Adrenal gland (tissue), 9 donors: ENCODE measurements at regions not wholly inside any gene's neighbourhood (a gene's known extent, or its start where the extent isn't known, plus 50 kb on each side); places are given as distances from the start of the nearest gene placed in this dataset.
"Not testable (repeated sequence)": the region's sequence is repeated elsewhere in the genome, so short reads cannot be mapped to it uniquely, and the experiment has no call there.

Experiments used
- DNase-seq, 7 donors: peaks; one replicate each; pipeline ENCODE4 v3.0.0-alpha.2; 2019 to 2020
- H3K27ac ChIP-seq, 5 donors: fragments of 200-600 bp; sonication (generic) in 4 of 5; 1 replicate in 3 of 5; 2 replicates in 2 of 5; pipeline versions ENCODE4 v1.5.1 to v1.8.0; 2016 to 2020; ENCODE audit warnings: mild to moderate bottlenecking in 1 of 5
- H3K27me3 ChIP-seq: fragments of 200-600 bp; 2 replicates; pipeline ENCODE4 v1.8.0; 2021
- H3K36me3 ChIP-seq, 2 donors: fragments of 200-600 bp; replicated peaks in 1 of 2; 1 replicate in 1 of 2; 2 replicates in 1 of 2; pipeline versions ENCODE4 v1.5.1 to v1.8.0; 2018 to 2022
- H3K4me1 ChIP-seq, 2 donors: fragments of 200-600 bp; replicated peaks in 1 of 2; 1 replicate in 1 of 2; 2 replicates in 1 of 2; pipeline versions ENCODE4 v1.5.1 to v1.8.0; 2018 to 2021
- H3K4me3 ChIP-seq, 4 donors: fragments of 200-600 bp; sonication (generic) in 3 of 4; one replicate each; pipeline ENCODE4 v1.5.1; 2016 to 2018
- H3K9me3 ChIP-seq, 3 donors: fragments of 200-600 bp; sonication (generic) in 1 of 3; replicated peaks in 1 of 3; 1 replicate in 2 of 3; 2 replicates in 1 of 3; pipeline versions ENCODE4 v1.5.1 to v1.8.0; 2016 to 2021
- CTCF ChIP-seq, 6 experiments: fragments of 450-650 bp in 4 of 6; fragments of 200-600 bp in 2 of 6; sonication (generic) in 1 of 6; IDR thresholded peaks; 1 replicate in 5 of 6; 2 replicates in 1 of 6; pipeline versions ENCODE4 v1.5.1 to v1.8.0; 2016 to 2021; ENCODE audit warnings: antibody characterized with exemption in 6 of 6, mild to moderate bottlenecking in 2 of 6, moderate library complexity in 1 of 6
- POLR2A ChIP-seq, 2 donors: fragments of 450-650 bp; IDR thresholded peaks; one replicate each; pipeline ENCODE4 v1.6.1; 2017; ENCODE audit warnings: antibody characterized with exemption in 2 of 2, mild to moderate bottlenecking in 2 of 2, moderate library complexity in 1 of 2
- WGBS, 4 donors: extraction: QIAGEN DNeasy Blood & Tissue Kit in 2 of 4; methylation state at CpG; one replicate each; pipeline versions ENCODE4 v1.1.5 to v1.1.7; 2013 to 2017; 5-methylcytosine and 5-hydroxymethylcytosine counted together
- intact Hi-C, 2 donors: fragments of 100-400 bp; cut with DNase I; formaldehyde crosslinking; loops; one replicate each; pipeline versions ENCODE4 v1.14.1 to v1.15.0; 2022 to 2023
- donor health status: healthy with polysubstance abuse.
- donor health status: Bipolar disorder and iron deficiency.
- donor health status: DM: yes; HTN: yes; CAD: no.
- donor health status: DM: no; HTN: no; CAD: no.
- donor health status: DM: no; HTN: no; CAD: no.

GRCh38 chr3:40691452-40691861 is 166.7 kb downstream of the ZNF621 start:
- H3K4me1 ChIP-seq = peaks cover 0 to 8% of the 10 kb centered on the region in 2 donors
- peak overlapping the region in 1 of 5 donors; percentile 68 for H3K27ac ChIP-seq
- TF ChIP-seq POLR2A (IDR thresholded peaks at IDR 0.05) (no peak), CTCF (IDR thresholded peaks at IDR 0.05) (no peak)
- 64 to 90% (median 81%) methylated on average over 4 of the region's 4 CpGs for WGBS, 4 donors
- intact Hi-C loops = no loop called here
- no peak for DNase-seq
- no peak overlapping the region for H3K4me3 ChIP-seq
- H3K36me3 ChIP-seq = no peaks in the 10 kb centered on the region
- H3K9me3 ChIP-seq = no peaks in the 10 kb centered on the region
- H3K27me3 ChIP-seq = no peaks in the 10 kb centered on the region

- 34 to 57% (median 44%) methylated on average over 2 of the region's 2 CpGs for WGBS, 4 donors
- Histone ChIP-seq H3K4me1 (peaks cover 0 to 6% of the 10 kb centered on the region in 2 donors), H3K27me3 (no peaks in the 10 kb centered on the region), H3K9me3 (no peaks in the 10 kb centered on the region), H3K36me3 (no peaks in the 10 kb centered on the region), H3K27ac (no peak overlapping the region), H3K4me3 (no peak overlapping the region)
- DNase-seq = no peak
- TF ChIP-seq POLR2A (IDR thresholded peaks at IDR 0.05) = no peak
- no peak for TF ChIP-seq CTCF (IDR thresholded peaks at IDR 0.05)
- intact Hi-C loops = no loop called here
These were observed 171.1 kb downstream of the ZNF621 start for GRCh38 chr3:40695848-40696247.

GRCh38 chr3:40698611-40699010 is 173.9 kb downstream of the ZNF621 start:
- H3K9me3 ChIP-seq, H3K36me3 ChIP-seq, DNase-seq, H3K27me3 ChIP-seq, H3K4me1 ChIP-seq, H3K27ac ChIP-seq, intact Hi-C loops, H3K4me3 ChIP-seq: not testable (repeated sequence)

GRCh38 chr3:40701016-40701588 is 176.3 kb downstream of the ZNF621 start:
- WGBS, 4 donors = 73 to 94% (median 81%) methylated on average over 1 of the region's 1 CpG
- no peak for DNase-seq
- H3K27ac ChIP-seq = no peak overlapping the region
- H3K4me3 ChIP-seq = no peak overlapping the region
- no peaks in the 10 kb centered on the region for H3K36me3 ChIP-seq
- H3K27me3 ChIP-seq = no peaks in the 10 kb centered on the region
- H3K4me1 ChIP-seq = no peaks in the 10 kb centered on the region
- intact Hi-C loops = no loop called here
- H3K9me3 ChIP-seq = no peaks in the 10 kb centered on the region
- no peak for TF ChIP-seq CTCF (IDR thresholded peaks at IDR 0.05)

GRCh38 chr3:40704224-40704623 is 179.5 kb downstream of the ZNF621 start:
- intact Hi-C loops = no loop called here
- H3K9me3 ChIP-seq = no peaks in the 10 kb centered on the region
- WGBS, 4 donors = 71 to 81% (median 75%) methylated on average over 1 of the region's 1 CpG
- H3K4me1 ChIP-seq = no peaks in the 10 kb centered on the region
- no peaks in the 10 kb centered on the region for H3K27me3 ChIP-seq
- H3K4me3 ChIP-seq = no peak overlapping the region
- TF ChIP-seq CTCF (IDR thresholded peaks at IDR 0.05) (no peak), POLR2A (IDR thresholded peaks at IDR 0.05) (no peak)
- DNase-seq = no peak
- no peaks in the 10 kb centered on the region for H3K36me3 ChIP-seq
- no peak overlapping the region for H3K27ac ChIP-seq
